ENCODE measurements at regions not wholly inside any gene's neighbourhood (a gene's known extent, or its start where the extent isn't known, plus 50 kb on each side); places are given as distances from the start of the nearest gene placed in this dataset.

GRCh38 chr21:27450216-27450615 lies 483.3 kb upstream of the ADAMTS5 start:
- no peak for DNase-seq
- no peak overlapping the region for H3K4me3 Mint-ChIP-seq
- no peaks in the 10 kb centered on the region for H3K27me3 Mint-ChIP-seq
- ATAC-seq = no peak
- no peak overlapping the region for H3K27ac Mint-ChIP-seq
- H3K36me3 Mint-ChIP-seq (ENCODE audit: low read depth) = no peaks in the 10 kb centered on the region
- H3K4me1 Mint-ChIP-seq = no peaks in the 10 kb centered on the region
- H3K9me3 ChIP-seq (ENCODE audit: control insufficient read depth, low read length, poor library complexity, severe bottlenecking) = no peaks in the 10 kb centered on the region

- ATAC-seq (no peak), DNase-seq (no peak)
- Mint-ChIP-seq H3K4me1 (no peaks in the 10 kb centered on the region), H3K4me3 (no peak overlapping the region), H3K27me3 (no peaks in the 10 kb centered on the region), H3K36me3 (ENCODE audit: low read depth) (no peaks in the 10 kb centered on the region), H3K27ac (no peak overlapping the region)
- H3K9me3 ChIP-seq (ENCODE audit: control insufficient read depth, low read length, poor library complexity, severe bottlenecking) = no peaks in the 10 kb centered on the region
Measured at GRCh38 chr21:27448960-27449359, 482.1 kb upstream of the ADAMTS5 start.

GRCh38 chr21:27447843-27448242 lies 481.0 kb upstream of the ADAMTS5 start:
- Mint-ChIP-seq H3K4me3 (no peak overlapping the region), H3K4me1 (no peaks in the 10 kb centered on the region), H3K36me3 (ENCODE audit: low read depth) (no peaks in the 10 kb centered on the region), H3K27ac (no peak overlapping the region), H3K27me3 (no peaks in the 10 kb centered on the region)
- DNase-seq = no peak
- H3K9me3 ChIP-seq (ENCODE audit: control insufficient read depth, low read length, poor library complexity, severe bottlenecking) = no peaks in the 10 kb centered on the region
- ATAC-seq = no peak

- H3K27me3 Mint-ChIP-seq = no peaks in the 10 kb centered on the region
- no peaks in the 10 kb centered on the region for H3K4me1 Mint-ChIP-seq
- no peak overlapping the region for H3K27ac Mint-ChIP-seq
- H3K9me3 ChIP-seq (ENCODE audit: control insufficient read depth, low read length, poor library complexity, severe bottlenecking) = no peaks in the 10 kb centered on the region
- ATAC-seq (no peak), DNase-seq (no peak)
- H3K4me3 Mint-ChIP-seq = no peak overlapping the region
- H3K36me3 Mint-ChIP-seq (ENCODE audit: low read depth) = no peaks in the 10 kb centered on the region
Measured at GRCh38 chr21:27429710-27430341, 462.9 kb upstream of the ADAMTS5 start.

GRCh38 chr21:27426196-27426595 lies 459.3 kb upstream of the ADAMTS5 start:
- Mint-ChIP-seq H3K36me3 (ENCODE audit: low read depth) (no peaks in the 10 kb centered on the region), H3K4me3 (no peak overlapping the region), H3K27me3 (no peaks in the 10 kb centered on the region), H3K4me1 (no peaks in the 10 kb centered on the region), H3K27ac (no peak overlapping the region)
- H3K9me3 ChIP-seq (ENCODE audit: control insufficient read depth, low read length, poor library complexity, severe bottlenecking) = no peaks in the 10 kb centered on the region
- DNase-seq = no peak
- ATAC-seq = no peak

- Mint-ChIP-seq H3K4me3 (no peak overlapping the region), H3K36me3 (ENCODE audit: low read depth) (no peaks in the 10 kb centered on the region), H3K27ac (no peak overlapping the region), H3K27me3 (no peaks in the 10 kb centered on the region), H3K4me1 (no peaks in the 10 kb centered on the region)
- H3K9me3 ChIP-seq (ENCODE audit: control insufficient read depth, low read length, poor library complexity, severe bottlenecking) = no peaks in the 10 kb centered on the region
- DNase-seq = no peak
- ATAC-seq = no peak
Measured at GRCh38 chr21:27425574-27425973, 458.7 kb upstream of the ADAMTS5 start.

- Mint-ChIP-seq H3K4me3 (no peak overlapping the region), H3K36me3 (ENCODE audit: low read depth) (no peaks in the 10 kb centered on the region), H3K4me1 (no peaks in the 10 kb centered on the region), H3K27me3 (no peaks in the 10 kb centered on the region), H3K27ac (no peak overlapping the region)
- ATAC-seq (no peak), DNase-seq (no peak)
- H3K9me3 ChIP-seq (ENCODE audit: control insufficient read depth, low read length, poor library complexity, severe bottlenecking) = no peaks in the 10 kb centered on the region
Measured at GRCh38 chr21:27425172-27425571, 458.3 kb upstream of the ADAMTS5 start.

- no peak for ATAC-seq
- no peaks in the 10 kb centered on the region for H3K4me1 Mint-ChIP-seq
Measured at GRCh38 chr21:27424601-27425000, 457.7 kb upstream of the ADAMTS5 start.

GRCh38 chr21:27423906-27424595 lies 457.2 kb upstream of the ADAMTS5 start:
- no peak for DNase-seq
- ATAC-seq = no peak
- H3K27me3 Mint-ChIP-seq = no peaks in the 10 kb centered on the region
- no peaks in the 10 kb centered on the region for H3K36me3 Mint-ChIP-seq (ENCODE audit: low read depth)
- H3K9me3 ChIP-seq (ENCODE audit: control insufficient read depth, low read length, poor library complexity, severe bottlenecking) = no peaks in the 10 kb centered on the region
- no peak overlapping the region for H3K4me3 Mint-ChIP-seq
- H3K4me1 Mint-ChIP-seq = no peaks in the 10 kb centered on the region
- H3K27ac Mint-ChIP-seq = no peak overlapping the region

More at GRCh38 chr21:27424601-27425000, 457.7 kb upstream of the ADAMTS5 start:
- no peak overlapping the region for H3K4me3 Mint-ChIP-seq
- no peak for DNase-seq
- no peaks in the 10 kb centered on the region for H3K27me3 Mint-ChIP-seq
- H3K9me3 ChIP-seq (ENCODE audit: control insufficient read depth, low read length, poor library complexity, severe bottlenecking) = no peaks in the 10 kb centered on the region
- no peaks in the 10 kb centered on the region for H3K36me3 Mint-ChIP-seq (ENCODE audit: low read depth)
- no peak overlapping the region for H3K27ac Mint-ChIP-seq

- ATAC-seq = no peak
- H3K4me3 Mint-ChIP-seq = no peak overlapping the region
- no peak overlapping the region for H3K27ac Mint-ChIP-seq
- H3K36me3 Mint-ChIP-seq (ENCODE audit: low read depth) = no peaks in the 10 kb centered on the region
- H3K27me3 Mint-ChIP-seq = no peaks in the 10 kb centered on the region
- no peak for DNase-seq
- H3K4me1 Mint-ChIP-seq = no peaks in the 10 kb centered on the region
- H3K9me3 ChIP-seq (ENCODE audit: control insufficient read depth, low read length, poor library complexity, severe bottlenecking) = no peaks in the 10 kb centered on the region
Measured at GRCh38 chr21:27423038-27423437, 456.1 kb upstream of the ADAMTS5 start.

GRCh38 chr21:27422435-27422834 lies 455.5 kb upstream of the ADAMTS5 start:
- no peaks in the 10 kb centered on the region for H3K4me1 Mint-ChIP-seq
- H3K36me3 Mint-ChIP-seq (ENCODE audit: low read depth) = no peaks in the 10 kb centered on the region
- no peaks in the 10 kb centered on the region for H3K9me3 ChIP-seq (ENCODE audit: control insufficient read depth, low read length, poor library complexity, severe bottlenecking)
- no peak overlapping the region for H3K27ac Mint-ChIP-seq
- ATAC-seq = no peak
- DNase-seq = no peak
- no peak overlapping the region for H3K4me3 Mint-ChIP-seq
- no peaks in the 10 kb centered on the region for H3K27me3 Mint-ChIP-seq

- no peak for ATAC-seq
- H3K4me3 Mint-ChIP-seq = no peak overlapping the region
- no peaks in the 10 kb centered on the region for H3K36me3 Mint-ChIP-seq (ENCODE audit: low read depth)
- DNase-seq = no peak
- no peak overlapping the region for H3K27ac Mint-ChIP-seq
- H3K27me3 Mint-ChIP-seq = no peaks in the 10 kb centered on the region
- no peaks in the 10 kb centered on the region for H3K4me1 Mint-ChIP-seq
- no peaks in the 10 kb centered on the region for H3K9me3 ChIP-seq (ENCODE audit: control insufficient read depth, low read length, poor library complexity, severe bottlenecking)
Measured at GRCh38 chr21:27421654-27422053, 454.8 kb upstream of the ADAMTS5 start.

- no peaks in the 10 kb centered on the region for H3K9me3 ChIP-seq (ENCODE audit: control insufficient read depth, low read length, poor library complexity, severe bottlenecking)
- Mint-ChIP-seq H3K36me3 (ENCODE audit: low read depth) (no peaks in the 10 kb centered on the region), H3K27ac (no peak overlapping the region), H3K4me1 (no peaks in the 10 kb centered on the region), H3K4me3 (no peak overlapping the region), H3K27me3 (no peaks in the 10 kb centered on the region)
- DNase-seq (no peak), ATAC-seq (no peak)
Measured at GRCh38 chr21:27419153-27419552, 452.3 kb upstream of the ADAMTS5 start.

GRCh38 chr21:27418346-27418745 lies 451.5 kb upstream of the ADAMTS5 start:
- H3K4me3 Mint-ChIP-seq = no peak overlapping the region
- no peaks in the 10 kb centered on the region for H3K4me1 Mint-ChIP-seq
- H3K27ac Mint-ChIP-seq = no peak overlapping the region
- ATAC-seq = no peak
- no peaks in the 10 kb centered on the region for H3K27me3 Mint-ChIP-seq
- DNase-seq = no peak
- no peaks in the 10 kb centered on the region for H3K36me3 Mint-ChIP-seq (ENCODE audit: low read depth)
- no peaks in the 10 kb centered on the region for H3K9me3 ChIP-seq (ENCODE audit: control insufficient read depth, low read length, poor library complexity, severe bottlenecking)
